ENCODE measurements at regions not wholly inside any gene's neighbourhood (a gene's known extent, or its start where the extent isn't known, plus 50 kb on each side); places are given as distances from the start of the nearest gene placed in this dataset.

DNA sequence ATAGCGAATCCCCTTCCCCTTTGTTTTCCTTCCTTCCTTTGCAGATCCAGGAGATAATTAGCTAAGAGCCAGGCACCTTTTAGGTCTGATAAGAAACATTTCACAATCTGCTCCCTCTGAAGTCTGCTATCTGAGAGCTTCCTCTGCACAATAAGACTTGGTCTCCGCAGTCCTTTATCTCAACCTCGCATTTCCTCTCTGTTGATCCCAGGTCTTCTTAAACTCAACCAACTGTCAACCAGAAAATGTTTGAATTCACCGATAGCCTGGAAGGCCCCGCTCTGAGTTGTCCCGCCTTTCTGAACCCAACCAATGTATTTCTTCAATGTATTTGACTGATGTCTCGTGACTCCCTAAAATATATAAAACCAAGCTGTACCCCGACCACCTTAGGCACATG is 78.4 kb upstream of the CTDP1 start:
- no peak for TF ChIP-seq EZH2phosphoT487 (IDR thresholded peaks at IDR 0.05; ENCODE audit: borderline replicate concordance, low read depth, low read length)
- TF ChIP-seq, protein P1, sequence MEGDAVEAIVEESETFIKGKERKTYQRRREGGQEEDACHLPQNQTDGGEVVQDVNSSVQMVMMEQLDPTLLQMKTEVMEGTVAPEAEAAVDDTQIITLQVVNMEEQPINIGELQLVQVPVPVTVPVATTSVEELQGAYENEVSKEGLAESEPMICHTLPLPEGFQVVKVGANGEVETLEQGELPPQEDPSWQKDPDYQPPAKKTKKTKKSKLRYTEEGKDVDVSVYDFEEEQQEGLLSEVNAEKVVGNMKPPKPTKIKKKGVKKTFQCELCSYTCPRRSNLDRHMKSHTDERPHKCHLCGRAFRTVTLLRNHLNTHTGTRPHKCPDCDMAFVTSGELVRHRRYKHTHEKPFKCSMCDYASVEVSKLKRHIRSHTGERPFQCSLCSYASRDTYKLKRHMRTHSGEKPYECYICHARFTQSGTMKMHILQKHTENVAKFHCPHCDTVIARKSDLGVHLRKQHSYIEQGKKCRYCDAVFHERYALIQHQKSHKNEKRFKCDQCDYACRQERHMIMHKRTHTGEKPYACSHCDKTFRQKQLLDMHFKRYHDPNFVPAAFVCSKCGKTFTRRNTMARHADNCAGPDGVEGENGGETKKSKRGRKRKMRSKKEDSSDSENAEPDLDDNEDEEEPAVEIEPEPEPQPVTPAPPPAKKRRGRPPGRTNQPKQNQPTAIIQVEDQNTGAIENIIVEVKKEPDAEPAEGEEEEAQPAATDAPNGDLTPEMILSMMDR (conservative IDR thresholded peaks at IDR 0.05; ENCODE audit: low read length): no peak

All from OCI-LY7 (cell line).